OCI-LY7 (cell line): ENCODE measurements at regions not wholly inside any gene's neighbourhood (a gene's known extent, or its start where the extent isn't known, plus 50 kb on each side); places are given as distances from the start of the nearest gene placed in this dataset.

Source experiments
- BruUV-seq: library from RNA; stranded (reverse); fragments of 400-500 nt; replicated peaks from 2 replicates; lab custom pipeline; 2021; lab: Mats Ljungman, UMichigan
- CTCF ChIA-PET: fragments of 300-600 bp; sonication (Branson Sonifier 250); formaldehyde crosslinking; loops from one replicate; lab custom pipeline; 2022; ENCODE audit warnings: antibody characterized with exemption; ENCODE audit not compliant: unreplicated experiment; lab: Charles Lee
- POLR2A ChIA-PET: fragments of 300-600 bp; sonication (Branson Sonifier 250); formaldehyde crosslinking; loops from one replicate; lab custom pipeline; 2022; ENCODE audit warnings: antibody characterized with exemption; lab: Charles Lee
- DNase-seq: peaks from one replicate; pipeline ENCODE4 v3.0.0-alpha.2; 2015; ENCODE audit warnings: low spot score
- H2AFZ ChIP-seq: fragments of 200-600 bp; sonication (generic), shearing (Covaris generic); 2 replicates; pipeline ENCODE4 v1.6.1; 2014; ENCODE audit warnings: mild to moderate bottlenecking, antibody characterized with exemption, low read length, moderate library complexity
- H3K27ac ChIP-seq: fragments of 200-600 bp; sonication (generic); 2 replicates; pipeline ENCODE4 v1.5.1; 2014; ENCODE audit warnings: mixed run types, low read depth, mild to moderate bottlenecking, moderate library complexity, low read length, inconsistent platforms; ENCODE audit not compliant: poor library complexity, severe bottlenecking
- H3K36me3 ChIP-seq: fragments of 200-600 bp; sonication (generic); 2 replicates; pipeline ENCODE4 v1.6.1; 2014; ENCODE audit warnings: mild to moderate bottlenecking, antibody characterized with exemption, low read length, moderate library complexity, mixed read lengths; ENCODE audit not compliant: insufficient read depth
- H3K4me1 ChIP-seq: fragments of 200-600 bp; sonication (generic); 2 replicates; pipeline ENCODE4 v1.5.1; 2014; ENCODE audit warnings: mild to moderate bottlenecking, low read length; ENCODE audit not compliant: insufficient read depth, poor library complexity, severe bottlenecking
- H3K4me2 ChIP-seq: fragments of 200-600 bp; sonication (generic); 2 replicates; pipeline ENCODE4 v1.6.1; 2014; ENCODE audit warnings: mild to moderate bottlenecking, low read length
- H3K4me3 ChIP-seq: fragments of 200-600 bp; sonication (generic); 2 replicates; pipeline ENCODE4 v1.5.1; 2014; ENCODE audit warnings: mild to moderate bottlenecking, low read depth, low read length; ENCODE audit not compliant: poor library complexity, severe bottlenecking
- H3K79me2 ChIP-seq: fragments of 200-600 bp; sonication (generic); 2 replicates; pipeline ENCODE4 v1.6.1; 2016; ENCODE audit warnings: low read depth, mild to moderate bottlenecking, low read length, moderate library complexity, mixed read lengths; ENCODE audit not compliant: insufficient read depth
- H3K9me2 ChIP-seq: fragments of 200-600 bp; sonication (generic); 2 replicates; pipeline ENCODE4 v1.6.1; 2016; ENCODE audit warnings: mild to moderate bottlenecking, low read length, mixed read lengths; ENCODE audit not compliant: insufficient read depth
- H3K9me3 ChIP-seq: fragments of 200-600 bp; sonication (generic); 2 replicates; pipeline ENCODE4 v1.6.1; 2014; ENCODE audit warnings: mild to moderate bottlenecking, mixed run types, low read length, mixed read lengths
- H4K20me1 ChIP-seq: fragments of 200-600 bp; sonication (generic); 2 replicates; pipeline ENCODE4 v1.6.1; 2014; ENCODE audit warnings: mild to moderate bottlenecking, antibody characterized with exemption, low read length, moderate library complexity, mixed read lengths; ENCODE audit not compliant: insufficient read depth
- EZH2phosphoT487 ChIP-seq: fragments of 200-600 bp; sonication (generic); IDR thresholded peaks from 2 replicates; pipeline ENCODE4 v1.6.1; 2018; ENCODE audit warnings: low read depth, borderline replicate concordance, mild to moderate bottlenecking, mixed run types, antibody characterized with exemption, low read length, moderate library complexity, mixed read lengths
- intact Hi-C: fragments of 100-400 bp; cut with micrococcal nuclease; formaldehyde crosslinking; loops from one replicate; pipeline ENCODE4 v1.10.0; 2022; ENCODE audit not compliant: unreplicated experiment
- TF ChIP-seq, protein P1 (sequence below): fragments of 200-600 bp; sonication (generic); conservative IDR thresholded peaks from 2 replicates; pipeline ENCODE4 v1.5.1; 2014; ENCODE audit warnings: mild to moderate bottlenecking, antibody characterized with exemption, low read length, moderate library complexity, mixed read lengths

DNA sequence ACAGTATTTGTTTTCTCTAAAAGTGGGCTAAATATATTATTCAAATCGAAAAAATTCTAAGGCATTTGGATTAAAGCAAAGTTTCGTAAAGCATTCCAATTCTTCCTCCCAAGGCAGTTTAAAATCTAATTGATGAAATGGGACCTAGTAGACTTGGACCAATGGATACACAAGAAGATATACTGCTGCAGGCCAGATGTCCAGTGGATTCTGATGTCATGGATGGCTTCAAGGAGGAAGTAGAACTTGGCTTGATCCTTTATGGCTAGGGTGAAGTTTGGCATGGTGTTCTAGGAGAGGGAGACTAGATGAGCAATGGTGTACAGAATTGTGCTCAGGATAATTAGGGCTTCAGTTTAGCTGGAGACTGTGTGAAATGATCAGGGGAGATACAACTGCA lies 559.5 kb upstream of the MMS22L start:
- Histone ChIP-seq H3K79me2 (no peaks in the 10 kb centered on the region), H3K27ac (no peak overlapping the region), H4K20me1 (no peaks in the 10 kb centered on the region), H3K36me3 (no peaks in the 10 kb centered on the region), H3K4me2 (no peak overlapping the region), H3K4me1 (no peaks in the 10 kb centered on the region), H3K4me3 (no peak overlapping the region), H2AFZ (no peak overlapping the region), H3K9me3 (no peaks in the 10 kb centered on the region), H3K9me2 (no peaks in the 10 kb centered on the region)
- no peak for TF ChIP-seq EZH2phosphoT487
- TF ChIP-seq, protein P1, sequence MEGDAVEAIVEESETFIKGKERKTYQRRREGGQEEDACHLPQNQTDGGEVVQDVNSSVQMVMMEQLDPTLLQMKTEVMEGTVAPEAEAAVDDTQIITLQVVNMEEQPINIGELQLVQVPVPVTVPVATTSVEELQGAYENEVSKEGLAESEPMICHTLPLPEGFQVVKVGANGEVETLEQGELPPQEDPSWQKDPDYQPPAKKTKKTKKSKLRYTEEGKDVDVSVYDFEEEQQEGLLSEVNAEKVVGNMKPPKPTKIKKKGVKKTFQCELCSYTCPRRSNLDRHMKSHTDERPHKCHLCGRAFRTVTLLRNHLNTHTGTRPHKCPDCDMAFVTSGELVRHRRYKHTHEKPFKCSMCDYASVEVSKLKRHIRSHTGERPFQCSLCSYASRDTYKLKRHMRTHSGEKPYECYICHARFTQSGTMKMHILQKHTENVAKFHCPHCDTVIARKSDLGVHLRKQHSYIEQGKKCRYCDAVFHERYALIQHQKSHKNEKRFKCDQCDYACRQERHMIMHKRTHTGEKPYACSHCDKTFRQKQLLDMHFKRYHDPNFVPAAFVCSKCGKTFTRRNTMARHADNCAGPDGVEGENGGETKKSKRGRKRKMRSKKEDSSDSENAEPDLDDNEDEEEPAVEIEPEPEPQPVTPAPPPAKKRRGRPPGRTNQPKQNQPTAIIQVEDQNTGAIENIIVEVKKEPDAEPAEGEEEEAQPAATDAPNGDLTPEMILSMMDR, result no peak
- DNase-seq, result no peak
- intact Hi-C loops, result no loop called here
- POLR2A ChIA-PET, result no interaction called here
- no TSS peak for BruUV-seq
- CTCF ChIA-PET, result no interaction called here

DNA sequence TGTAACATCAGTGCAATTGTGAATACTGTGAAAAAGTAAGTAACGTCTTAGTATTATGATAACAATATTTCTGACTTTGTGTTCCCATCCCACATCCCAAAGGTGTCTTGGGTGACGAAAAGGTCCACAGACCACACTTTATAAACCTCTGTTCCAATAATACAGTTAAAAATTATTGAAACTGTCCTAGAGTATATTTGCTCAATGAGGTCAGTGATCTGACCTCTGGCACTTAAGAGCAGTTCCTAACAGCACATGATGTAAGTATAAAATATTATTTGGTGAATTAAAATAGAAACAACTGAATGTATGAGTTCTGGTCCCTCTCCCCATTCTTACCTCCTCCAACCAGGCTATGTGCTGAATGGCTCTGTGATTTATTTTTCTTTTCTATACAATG lies 566.4 kb upstream of the MMS22L start:
- no peak for DNase-seq
- Histone ChIP-seq H3K36me3 (no peaks in the 10 kb centered on the region), H3K4me3 (no peak overlapping the region), H2AFZ (no peak overlapping the region), H4K20me1 (no peaks in the 10 kb centered on the region), H3K9me3 (no peaks in the 10 kb centered on the region), H3K79me2 (no peaks in the 10 kb centered on the region), H3K4me2 (no peak overlapping the region), H3K9me2 (no peaks in the 10 kb centered on the region), H3K4me1 (no peaks in the 10 kb centered on the region), H3K27ac (no peak overlapping the region)
- ChIA-PET POLR2A (interaction anchor here (0.6 kb wide), 1 partner anchor 129 kb away, joined by 3 read pairs; no protein-coding TSS in a partner anchor), CTCF (no interaction called here)
- TF ChIP-seq, protein P1, result no peak
- TF ChIP-seq EZH2phosphoT487, result no peak
- BruUV-seq, result no TSS peak
- intact Hi-C loops, result no loop called here

DNA sequence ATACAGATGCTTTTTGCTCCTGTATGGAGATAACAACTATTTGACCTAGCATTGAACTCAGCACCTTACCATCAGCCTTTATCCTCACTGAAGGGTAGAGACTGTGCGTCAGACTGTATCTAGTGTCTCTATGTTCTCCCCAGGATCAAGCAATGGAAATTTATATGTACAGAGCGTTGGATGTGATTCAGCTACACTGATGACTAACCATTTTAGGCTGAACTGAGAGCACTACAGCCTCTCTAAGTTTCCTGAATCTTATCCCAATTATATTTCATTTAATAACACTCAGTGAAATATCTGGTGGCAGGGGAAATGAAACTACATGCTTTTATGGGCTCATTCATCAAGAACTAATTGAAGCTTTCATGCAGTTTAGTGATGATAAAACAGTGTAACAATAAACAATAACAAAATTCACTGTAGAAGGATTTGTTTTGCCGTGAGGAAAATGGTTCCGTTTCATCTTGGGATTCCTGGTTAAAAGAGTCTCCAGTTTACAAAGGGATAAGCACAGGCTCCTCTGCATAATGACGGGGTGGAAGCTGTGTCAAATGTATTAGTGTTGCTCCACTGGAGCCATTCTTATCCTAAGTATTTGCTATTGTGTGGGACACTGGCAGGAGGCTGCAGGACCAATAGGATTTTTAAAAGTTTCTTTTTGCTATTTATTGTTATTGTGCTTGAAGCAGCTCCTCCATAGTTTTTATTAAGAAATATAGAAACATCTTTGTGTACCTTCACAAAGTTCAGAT lies 567.6 kb upstream of the MMS22L start:
- H3K4me1 ChIP-seq, result no peaks in the 10 kb centered on the region
- BruUV-seq, result no TSS peak
- H3K9me3 ChIP-seq, result no peaks in the 10 kb centered on the region
- no peak overlapping the region for H3K4me2 ChIP-seq
- DNase-seq, result no peak
- H2AFZ ChIP-seq, result no peak overlapping the region
- intact Hi-C loops, result no loop called here
- H3K4me3 ChIP-seq, result no peak overlapping the region
- H4K20me1 ChIP-seq, result no peaks in the 10 kb centered on the region
- H3K27ac ChIP-seq, result no peak overlapping the region
- H3K9me2 ChIP-seq, result no peaks in the 10 kb centered on the region
- CTCF ChIA-PET, result no interaction called here
- TF ChIP-seq, protein P1, result no peak
- TF ChIP-seq EZH2phosphoT487, result no peak
- H3K79me2 ChIP-seq, result no peaks in the 10 kb centered on the region
- POLR2A ChIA-PET, result no interaction called here
- H3K36me3 ChIP-seq, result no peaks in the 10 kb centered on the region
